ENCODE measurements at regions not wholly inside any gene's neighbourhood (a gene's known extent, or its start where the extent isn't known, plus 50 kb on each side); places are given as distances from the start of the nearest gene placed in this dataset.

DNA sequence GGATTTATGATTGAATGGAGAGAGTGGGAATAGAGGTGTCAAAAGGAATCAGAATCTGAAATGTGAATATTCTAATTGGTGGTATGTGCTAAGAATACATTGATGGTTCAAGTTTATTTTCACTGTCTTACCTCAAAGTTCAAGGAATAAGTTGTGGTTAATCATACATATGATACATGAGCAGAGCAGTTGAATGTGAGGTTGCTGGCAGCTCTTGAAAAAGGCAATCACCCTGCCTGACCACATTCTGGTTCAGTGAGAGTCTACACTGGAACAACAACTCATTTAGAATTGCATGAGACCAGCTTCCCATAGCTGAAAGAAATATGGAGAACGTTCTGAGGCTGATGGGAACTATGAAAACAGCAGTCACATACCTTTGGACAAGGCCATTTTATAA lies 68.3 kb upstream of the ARHGAP29 start:
- Histone ChIP-seq H3K36me3 (no peaks in the 10 kb centered on the region), H3K27ac (no peak overlapping the region), H3K4me3 (no peak overlapping the region), H3K4me1 (peaks cover 0 to 10% of the 10 kb centered on the region in 2 donors), H3K9me3 (no peaks in the 10 kb centered on the region), H3K27me3 (no peaks in the 10 kb centered on the region)
- intact Hi-C loops (cut with DNase I; ENCODE audit: low total_unique reads) (no loop called here), in situ Hi-C loops (cut with MboI; ENCODE audit: low sequenced_read_pairs in 4 of 4) (no loop called here)
- DNase-seq (no peak), ATAC-seq (no peak)
- TF ChIP-seq, protein P1, sequence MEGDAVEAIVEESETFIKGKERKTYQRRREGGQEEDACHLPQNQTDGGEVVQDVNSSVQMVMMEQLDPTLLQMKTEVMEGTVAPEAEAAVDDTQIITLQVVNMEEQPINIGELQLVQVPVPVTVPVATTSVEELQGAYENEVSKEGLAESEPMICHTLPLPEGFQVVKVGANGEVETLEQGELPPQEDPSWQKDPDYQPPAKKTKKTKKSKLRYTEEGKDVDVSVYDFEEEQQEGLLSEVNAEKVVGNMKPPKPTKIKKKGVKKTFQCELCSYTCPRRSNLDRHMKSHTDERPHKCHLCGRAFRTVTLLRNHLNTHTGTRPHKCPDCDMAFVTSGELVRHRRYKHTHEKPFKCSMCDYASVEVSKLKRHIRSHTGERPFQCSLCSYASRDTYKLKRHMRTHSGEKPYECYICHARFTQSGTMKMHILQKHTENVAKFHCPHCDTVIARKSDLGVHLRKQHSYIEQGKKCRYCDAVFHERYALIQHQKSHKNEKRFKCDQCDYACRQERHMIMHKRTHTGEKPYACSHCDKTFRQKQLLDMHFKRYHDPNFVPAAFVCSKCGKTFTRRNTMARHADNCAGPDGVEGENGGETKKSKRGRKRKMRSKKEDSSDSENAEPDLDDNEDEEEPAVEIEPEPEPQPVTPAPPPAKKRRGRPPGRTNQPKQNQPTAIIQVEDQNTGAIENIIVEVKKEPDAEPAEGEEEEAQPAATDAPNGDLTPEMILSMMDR (IDR thresholded peaks at IDR 0.05 in 4 of 5, conservative IDR thresholded peaks at IDR 0.05 in 1 of 5): no peak
- no peak for TF ChIP-seq POLR2A (IDR thresholded peaks at IDR 0.05)

DNA sequence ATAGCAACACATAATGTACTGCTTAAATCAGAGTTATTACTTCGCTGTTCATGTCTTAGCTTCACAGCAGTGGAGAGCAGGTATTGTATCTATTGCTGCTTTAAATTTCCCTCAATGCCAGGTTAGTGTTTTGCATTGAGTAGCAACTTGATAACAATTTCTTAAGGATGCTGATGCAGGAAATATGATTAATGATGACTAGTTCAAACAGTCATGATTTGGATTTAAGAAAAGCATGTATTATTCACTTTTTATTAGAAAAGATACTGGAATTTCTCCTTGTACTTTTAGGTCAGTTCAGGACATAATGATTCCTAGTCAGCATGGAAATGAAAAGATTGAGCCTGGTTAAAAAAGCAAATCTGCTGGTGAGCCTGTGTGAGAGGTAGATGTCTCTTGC lies 67.2 kb upstream of the ARHGAP29 start:
- in situ Hi-C loops (cut with MboI; ENCODE audit: low sequenced_read_pairs in 4 of 4) (no loop called here), intact Hi-C loops (cut with DNase I; ENCODE audit: low total_unique reads) (no loop called here)
- Histone ChIP-seq H3K9me3 (no peaks in the 10 kb centered on the region), H3K4me3 (no peak overlapping the region), H3K27ac (no peak overlapping the region), H3K36me3 (no peaks in the 10 kb centered on the region), H3K4me1 (peaks cover 4 to 19% of the 10 kb centered on the region in 2 donors), H3K27me3 (no peaks in the 10 kb centered on the region)
- TF ChIP-seq, protein P1 (IDR thresholded peaks at IDR 0.05 in 4 of 5, conservative IDR thresholded peaks at IDR 0.05 in 1 of 5): no peak
- ATAC-seq (no peak), DNase-seq (no peak)

DNA sequence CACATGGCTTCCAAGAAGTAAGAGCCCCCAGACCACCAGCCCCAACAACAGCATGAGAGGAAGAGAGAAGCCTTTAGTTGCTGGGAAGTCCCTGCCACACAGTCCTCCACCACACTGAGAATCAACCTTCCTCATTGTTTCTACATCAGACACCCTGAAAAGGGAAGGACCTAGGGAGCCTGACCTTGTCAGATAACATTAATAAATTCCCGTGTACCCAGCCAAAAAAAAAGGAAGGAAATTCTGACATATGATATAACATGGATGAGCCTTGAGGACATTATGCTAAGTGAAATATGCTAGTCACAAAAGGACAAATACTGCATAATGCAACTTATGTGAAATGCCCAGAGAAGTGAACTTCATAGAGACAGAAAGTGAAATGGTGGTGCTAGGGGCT lies 65.6 kb upstream of the ARHGAP29 start:
- Histone ChIP-seq H3K27me3 (no peaks in the 10 kb centered on the region), H3K27ac (no peak overlapping the region), H3K4me3 (no peak overlapping the region), H3K4me1 (peaks cover 13 to 35% of the 10 kb centered on the region in 2 donors), H3K36me3 (no peaks in the 10 kb centered on the region), H3K9me3 (no peaks in the 10 kb centered on the region)
- DNase-seq: no peak
- no peak for ATAC-seq
- in situ Hi-C loops (cut with MboI; ENCODE audit: low sequenced_read_pairs in 4 of 4): no loop called here
- TF ChIP-seq POLR2A (IDR thresholded peaks at IDR 0.05): no peak
- TF ChIP-seq, protein P1 (IDR thresholded peaks at IDR 0.05 in 4 of 5, conservative IDR thresholded peaks at IDR 0.05 in 1 of 5): no peak
- intact Hi-C loops (cut with DNase I; ENCODE audit: low total_unique reads): no loop called here

DNA sequence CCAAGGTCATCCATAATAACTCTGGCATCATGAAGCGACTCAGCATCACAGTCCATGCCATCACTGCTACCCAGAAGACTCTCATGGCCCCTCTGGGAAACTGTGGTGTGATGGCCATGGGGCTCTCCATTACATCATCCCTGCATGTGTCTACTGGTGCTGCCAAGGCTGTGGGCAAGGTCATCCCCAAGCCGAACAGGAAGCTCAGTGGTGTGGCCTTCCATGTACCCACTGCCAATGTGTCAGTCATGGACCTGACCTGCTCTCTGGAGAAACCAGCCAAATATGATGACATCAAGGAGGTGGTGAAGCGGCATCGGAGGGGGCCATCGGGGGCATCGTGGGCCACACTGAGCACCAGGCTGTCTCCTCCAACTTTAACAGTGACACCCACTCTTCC lies 65.1 kb upstream of the ARHGAP29 start:
- Histone ChIP-seq H3K9me3 (no peaks in the 10 kb centered on the region), H3K4me1 (peaks cover 13 to 35% of the 10 kb centered on the region in 2 donors), H3K27ac (no peak overlapping the region), H3K36me3 (no peaks in the 10 kb centered on the region), H3K4me3 (no peak overlapping the region), H3K27me3 (no peaks in the 10 kb centered on the region)
- ATAC-seq (no peak), DNase-seq (no peak)
- TF ChIP-seq POLR2A (IDR thresholded peaks at IDR 0.05): no peak
- TF ChIP-seq, protein P1 (IDR thresholded peaks at IDR 0.05 in 4 of 5, conservative IDR thresholded peaks at IDR 0.05 in 1 of 5): no peak
- in situ Hi-C loops (cut with MboI; ENCODE audit: low sequenced_read_pairs in 4 of 4) (no loop called here), intact Hi-C loops (cut with DNase I; ENCODE audit: low total_unique reads) (no loop called here)

DNA sequence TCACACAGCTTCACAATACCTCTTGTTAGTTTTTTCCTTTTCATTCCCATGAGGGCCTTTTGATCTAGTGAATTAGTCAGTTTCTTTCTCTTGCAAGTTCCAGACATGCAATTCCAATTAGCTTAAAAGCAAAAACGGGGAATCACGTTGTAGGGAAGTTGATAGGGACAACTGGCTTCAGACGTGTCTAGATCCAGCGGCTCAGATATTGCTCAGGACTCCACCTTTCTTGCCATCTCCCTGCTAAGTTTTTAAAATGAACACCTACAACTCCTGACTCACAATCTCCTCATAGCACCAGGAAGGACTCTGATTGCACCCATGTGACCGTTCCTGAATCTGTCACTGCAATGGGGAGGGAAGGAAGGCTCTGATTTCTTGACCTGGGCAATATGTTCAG lies 63.8 kb upstream of the ARHGAP29 start:
- TF ChIP-seq, protein P1 (IDR thresholded peaks at IDR 0.05 in 4 of 5, conservative IDR thresholded peaks at IDR 0.05 in 1 of 5): no peak
- no peak for TF ChIP-seq POLR2A (IDR thresholded peaks at IDR 0.05)
- H3K27me3 ChIP-seq: no peaks in the 10 kb centered on the region
- H3K9me3 ChIP-seq: no peaks in the 10 kb centered on the region
- intact Hi-C loops (cut with DNase I; ENCODE audit: low total_unique reads): no loop called here
- H3K4me1 ChIP-seq: peaks cover 13 to 30% of the 10 kb centered on the region in 2 donors
- no peak overlapping the region for H3K4me3 ChIP-seq
- DNase-seq (no peak), ATAC-seq (no peak)
- no peaks in the 10 kb centered on the region for H3K36me3 ChIP-seq
- peak overlapping the region; percentile 16 to 72 (median 60) for H3K27ac ChIP-seq
- in situ Hi-C loops (cut with MboI; ENCODE audit: low sequenced_read_pairs in 4 of 4): no loop called here

All from gastrocnemius medialis (tissue), 4 donors.